ENCODE measurements at regions not wholly inside any gene's neighbourhood (a gene's known extent, or its start where the extent isn't known, plus 50 kb on each side); places are given as distances from the start of the nearest gene placed in this dataset.

DNA sequence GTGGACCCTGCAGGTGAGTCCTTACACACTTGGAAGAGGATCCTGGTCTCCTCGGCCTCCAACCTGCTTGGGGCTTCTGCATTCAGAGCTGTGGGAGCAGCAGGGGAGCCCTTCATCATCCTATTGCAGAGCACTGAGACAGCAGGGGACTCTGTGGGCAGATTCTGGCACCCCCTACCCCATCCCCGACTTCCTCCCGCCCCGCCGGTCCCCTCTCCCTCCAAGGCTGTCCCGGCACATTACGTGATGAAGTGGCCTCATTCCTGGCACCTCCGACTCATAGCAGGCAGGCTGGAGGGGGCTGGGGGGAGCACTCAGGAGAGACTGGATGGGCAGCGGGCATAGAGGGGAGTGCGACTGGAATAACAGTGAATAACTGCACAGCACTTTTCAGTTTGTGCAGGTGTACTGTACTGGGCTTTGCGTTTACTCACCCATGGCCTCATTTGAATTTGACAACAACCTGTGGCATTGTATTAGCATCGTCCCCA is 394.1 kb downstream of the MATN1 start:
- DNase-seq: no peak
- Histone ChIP-seq H3K27ac (no peak overlapping the region), H3K27me3 (ENCODE audit: insufficient read depth, low read depth, severe bottlenecking) (no peaks in the 10 kb centered on the region), H3K9me3 (ENCODE audit: severe bottlenecking) (no peaks in the 10 kb centered on the region), H3K36me3 (no peaks in the 10 kb centered on the region), H3K4me3 (ENCODE audit: low read depth, low read length) (no peak overlapping the region)
- TF ChIP-seq, protein P1, sequence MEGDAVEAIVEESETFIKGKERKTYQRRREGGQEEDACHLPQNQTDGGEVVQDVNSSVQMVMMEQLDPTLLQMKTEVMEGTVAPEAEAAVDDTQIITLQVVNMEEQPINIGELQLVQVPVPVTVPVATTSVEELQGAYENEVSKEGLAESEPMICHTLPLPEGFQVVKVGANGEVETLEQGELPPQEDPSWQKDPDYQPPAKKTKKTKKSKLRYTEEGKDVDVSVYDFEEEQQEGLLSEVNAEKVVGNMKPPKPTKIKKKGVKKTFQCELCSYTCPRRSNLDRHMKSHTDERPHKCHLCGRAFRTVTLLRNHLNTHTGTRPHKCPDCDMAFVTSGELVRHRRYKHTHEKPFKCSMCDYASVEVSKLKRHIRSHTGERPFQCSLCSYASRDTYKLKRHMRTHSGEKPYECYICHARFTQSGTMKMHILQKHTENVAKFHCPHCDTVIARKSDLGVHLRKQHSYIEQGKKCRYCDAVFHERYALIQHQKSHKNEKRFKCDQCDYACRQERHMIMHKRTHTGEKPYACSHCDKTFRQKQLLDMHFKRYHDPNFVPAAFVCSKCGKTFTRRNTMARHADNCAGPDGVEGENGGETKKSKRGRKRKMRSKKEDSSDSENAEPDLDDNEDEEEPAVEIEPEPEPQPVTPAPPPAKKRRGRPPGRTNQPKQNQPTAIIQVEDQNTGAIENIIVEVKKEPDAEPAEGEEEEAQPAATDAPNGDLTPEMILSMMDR (IDR thresholded peaks at IDR 0.05; ENCODE audit: low read depth, low read length): no peak

DNA sequence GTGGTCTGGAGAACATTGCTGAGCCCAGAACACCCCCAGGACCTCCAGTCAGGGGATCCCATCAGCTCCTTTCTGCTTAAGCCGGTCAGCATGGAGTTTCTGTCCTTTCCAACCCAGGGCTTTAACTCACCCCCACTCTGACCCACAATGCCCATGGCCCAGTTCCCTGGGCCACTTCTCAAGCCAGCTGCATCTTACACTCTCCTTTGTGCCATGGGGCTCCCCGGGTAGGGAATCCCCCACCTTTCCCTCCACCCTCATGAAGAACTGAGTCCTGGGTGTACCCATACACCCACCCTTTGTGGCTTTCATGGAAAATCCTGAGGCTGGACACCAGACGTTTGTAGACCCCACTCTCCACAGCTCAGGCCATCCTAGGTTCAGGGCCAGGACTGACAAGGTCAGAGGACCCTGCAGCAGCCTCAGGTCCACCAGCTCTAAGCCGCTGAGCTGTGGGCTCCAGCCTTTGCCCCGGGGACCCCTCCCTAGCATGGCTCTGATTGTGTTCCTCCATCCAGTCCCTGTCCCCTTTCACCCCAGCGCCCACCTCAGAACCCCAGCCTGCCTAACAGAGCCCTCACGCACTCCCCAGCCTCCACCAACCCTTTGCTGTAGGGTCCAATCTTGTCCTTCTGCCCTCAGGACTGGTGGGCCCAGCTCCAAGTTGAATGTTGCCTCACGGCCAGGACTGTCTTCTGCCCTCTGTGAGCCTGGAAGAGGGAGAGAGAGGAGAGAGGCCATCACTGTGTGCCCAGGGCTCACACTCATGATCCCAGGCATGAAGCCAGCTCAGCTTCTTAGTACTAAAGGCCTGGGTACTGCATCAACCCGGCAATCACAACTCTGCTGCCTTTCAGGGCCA is 394.8 kb downstream of the MATN1 start:
- H3K36me3 ChIP-seq: no peaks in the 10 kb centered on the region
- DNase-seq: no peak
- H3K9me3 ChIP-seq (ENCODE audit: severe bottlenecking): no peaks in the 10 kb centered on the region
- TF ChIP-seq, protein P1 (IDR thresholded peaks at IDR 0.05; ENCODE audit: low read depth, low read length): no peak
- no peak overlapping the region for H3K4me3 ChIP-seq (ENCODE audit: low read depth, low read length)
- no peak overlapping the region for H3K27ac ChIP-seq
- no peaks in the 10 kb centered on the region for H3K27me3 ChIP-seq (ENCODE audit: insufficient read depth, low read depth, severe bottlenecking)

DNA sequence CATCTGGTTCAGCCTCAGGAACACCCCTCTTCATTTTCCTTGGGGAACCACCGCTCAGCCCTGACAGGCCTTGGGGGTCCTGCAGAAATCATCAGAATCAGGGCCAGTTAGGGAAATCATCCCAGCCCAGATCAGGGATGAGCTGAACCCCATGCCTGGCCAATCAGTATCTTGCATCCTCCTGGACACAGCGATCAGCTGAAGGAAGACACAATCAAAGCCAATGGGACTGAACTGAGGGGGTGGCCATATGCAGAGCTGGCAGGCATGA is 395.4 kb downstream of the MATN1 start:
- no peaks in the 10 kb centered on the region for H3K9me3 ChIP-seq (ENCODE audit: severe bottlenecking)
- TF ChIP-seq, protein P1 (IDR thresholded peaks at IDR 0.05; ENCODE audit: low read depth, low read length): no peak
- no peaks in the 10 kb centered on the region for H3K27me3 ChIP-seq (ENCODE audit: insufficient read depth, low read depth, severe bottlenecking)
- H3K4me3 ChIP-seq (ENCODE audit: low read depth, low read length): no peak overlapping the region
- no peaks in the 10 kb centered on the region for H3K36me3 ChIP-seq
- no peak for DNase-seq
- no peak overlapping the region for H3K27ac ChIP-seq

DNA sequence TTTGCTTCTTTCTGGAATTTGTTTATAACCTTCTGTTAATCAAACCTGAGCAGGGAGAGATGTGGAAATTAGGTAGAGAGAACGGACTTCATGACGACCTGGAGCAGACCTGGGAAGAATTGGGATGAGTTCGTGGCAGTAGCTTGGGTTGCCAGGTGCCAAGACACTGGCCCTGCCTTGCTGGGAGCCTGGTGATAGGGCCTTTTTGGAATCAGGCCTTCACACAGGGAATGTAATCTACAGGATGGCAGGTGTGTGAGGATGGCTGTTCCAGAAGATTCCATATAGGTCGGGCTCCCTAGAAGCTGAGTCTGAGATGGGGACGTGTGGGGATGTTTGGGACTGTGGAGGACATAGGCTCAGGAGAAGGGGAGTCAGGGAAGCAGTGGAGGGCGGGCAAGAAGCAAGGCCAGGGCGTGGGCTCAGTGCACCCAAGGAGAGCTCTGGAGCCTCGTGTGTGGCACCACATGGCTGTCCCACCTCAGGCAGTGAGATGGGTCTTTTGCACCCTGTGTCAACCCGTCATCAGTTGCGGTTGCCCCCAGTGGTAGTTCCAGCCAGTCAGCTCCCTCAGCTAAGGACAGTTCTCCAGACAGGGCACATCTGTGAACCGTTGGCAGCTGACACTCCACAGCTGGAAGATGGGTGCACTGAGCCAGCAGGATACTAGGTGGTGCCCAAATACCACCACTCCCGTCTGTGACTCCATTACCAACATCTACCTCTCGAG is 395.9 kb downstream of the MATN1 start:
- H3K27ac ChIP-seq: no peak overlapping the region
- H3K27me3 ChIP-seq (ENCODE audit: insufficient read depth, low read depth, severe bottlenecking): no peaks in the 10 kb centered on the region
- H3K4me3 ChIP-seq (ENCODE audit: low read depth, low read length): no peak overlapping the region
- no peaks in the 10 kb centered on the region for H3K9me3 ChIP-seq (ENCODE audit: severe bottlenecking)
- DNase-seq: no peak
- TF ChIP-seq, protein P1 (IDR thresholded peaks at IDR 0.05; ENCODE audit: low read depth, low read length): no peak
- no peaks in the 10 kb centered on the region for H3K36me3 ChIP-seq

DNA sequence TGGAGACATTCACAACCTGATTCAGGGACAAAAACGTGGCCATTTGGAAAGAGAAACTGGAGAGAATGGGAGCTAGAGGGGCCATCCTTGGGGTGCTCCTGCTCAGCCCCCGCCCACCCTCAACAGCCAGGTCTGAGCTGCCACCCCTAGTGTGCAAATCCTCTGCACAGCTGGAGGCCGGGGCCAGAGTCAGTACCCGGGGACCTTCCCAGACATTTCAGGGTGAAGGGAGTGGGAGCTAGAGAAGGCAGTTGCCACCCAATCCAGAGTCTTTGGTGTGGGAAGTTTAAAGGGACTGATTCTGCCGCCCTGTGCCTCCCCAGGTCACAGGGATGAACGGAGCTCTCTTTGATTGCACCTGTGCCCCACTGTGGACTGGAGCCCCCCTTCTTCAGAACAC is 397.4 kb downstream of the MATN1 start:
- Histone ChIP-seq H3K4me3 (ENCODE audit: low read depth, low read length) (no peak overlapping the region), H3K27me3 (ENCODE audit: insufficient read depth, low read depth, severe bottlenecking) (no peaks in the 10 kb centered on the region), H3K36me3 (no peaks in the 10 kb centered on the region), H3K27ac (no peak overlapping the region), H3K9me3 (ENCODE audit: severe bottlenecking) (no peaks in the 10 kb centered on the region)
- TF ChIP-seq, protein P1 (IDR thresholded peaks at IDR 0.05; ENCODE audit: low read depth, low read length): no peak
- no peak for DNase-seq
